Fibroblast of lung (primary cell): ENCODE measurements at regions not wholly inside any gene's neighbourhood (a gene's known extent, or its start where the extent isn't known, plus 50 kb on each side); places are given as distances from the start of the nearest gene placed in this dataset.

Experiments
- CTCF ChIP-seq, 2 donors: IDR thresholded peaks in 1 of 2; conservative IDR thresholded peaks in 1 of 2; 1 replicate in 1 of 2; 2 replicates in 1 of 2; pipeline ENCODE4 v1.5.1; 2011 to 2012; ENCODE audit warnings: low read length in 2 of 2, control low read depth in 1 of 2, inconsistent platforms in 1 of 2, low read depth in 1 of 2, mild to moderate bottlenecking in 1 of 2
- EZH2 ChIP-seq: IDR thresholded peaks from 2 replicates; pipeline ENCODE4 v1.5.1; 2012; ENCODE audit warnings: low read length, control low read depth, mild to moderate bottlenecking; ENCODE audit errors: missing control alignments

DNA sequence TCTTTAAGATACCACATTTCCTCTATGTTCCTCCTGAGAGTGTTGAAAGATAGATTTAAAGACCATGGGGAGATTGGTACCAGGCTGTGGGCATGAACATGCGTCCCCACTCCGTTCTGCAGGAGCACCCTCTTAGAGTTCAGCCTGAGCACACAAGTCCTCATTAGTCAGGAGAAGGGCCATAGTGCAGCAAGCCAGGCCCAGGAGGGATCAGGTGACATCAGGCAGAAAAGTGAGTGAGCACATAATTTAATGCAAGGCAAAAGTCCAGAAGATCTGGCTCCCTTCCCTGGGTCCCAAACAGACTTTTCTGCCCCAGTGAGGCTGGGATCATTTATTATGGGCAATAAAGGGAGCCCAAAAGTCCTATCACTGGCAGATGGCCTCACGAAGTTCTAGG, 263.7 kb upstream of the AGTR2 start:
- no peak for TF ChIP-seq EZH2
- no peak for TF ChIP-seq CTCF (conservative IDR thresholded peaks at IDR 0.05 in 1 of 2, IDR thresholded peaks at IDR 0.05 in 1 of 2; ENCODE audit: low read depth in 1 of 2, low read length in 2 of 2)
